ENCODE measurements at regions not wholly inside any gene's neighbourhood (a gene's known extent, or its start where the extent isn't known, plus 50 kb on each side); places are given as distances from the start of the nearest gene placed in this dataset.

GRCh38 chr22:27585141-27585540 is 216.4 kb downstream of the MN1 start:
- H3K4ac ChIP-seq (replicated peaks; ENCODE audit: insufficient read length, low read depth, low read length) = no peak overlapping the region
- H3K79me2 ChIP-seq (ENCODE audit: control insufficient read depth in 1 of 2, insufficient read depth in 2 of 2, low read length in 2 of 2) = no peaks in the 10 kb centered on the region
- H3K79me1 ChIP-seq (ENCODE audit: low read depth, low read length) = no peaks in the 10 kb centered on the region
- no peak overlapping the region for H2BK5ac ChIP-seq (ENCODE audit: low read depth, low read length)
- CTCF ChIA-PET (ENCODE audit: partially characterized antibody) = interaction anchor here (0.9 to 1.3 kb wide), 6 partner anchors 11 to 50 kb away, joined by 3 to 5 read pairs (median 3); no protein-coding TSS in a partner anchor
- no peak overlapping the region for H4K8ac ChIP-seq (ENCODE audit: extremely low read depth, insufficient read depth, low read length)
- H3K23ac ChIP-seq (ENCODE audit: insufficient read length) = no peak overlapping the region
- peaks cover 0 to 7% of the 10 kb centered on the region in 2 experiments for H4K20me1 ChIP-seq (replicated peaks in 1 of 2; ENCODE audit: control insufficient read depth in 1 of 2, insufficient read depth in 2 of 2, low read length in 2 of 2)
- H3K27ac ChIP-seq (ENCODE audit: low read depth, low read length) = no peak overlapping the region
- no peaks in the 10 kb centered on the region; a peak in 1 of 7 replicates for H3K4me1 ChIP-seq (replicated peaks in 1 of 4; ENCODE audit: control insufficient read depth in 3 of 4, insufficient read depth in 4 of 4, low read length in 3 of 4)
- H2AFZ ChIP-seq (ENCODE audit: low read length) = no peak overlapping the region
- no peak overlapping the region for H3K4me2 ChIP-seq (ENCODE audit: insufficient read depth in 1 of 2, low read depth in 2 of 2, low read length in 2 of 2)
- H3K9me3 ChIP-seq (ENCODE audit: insufficient read depth in 2 of 2, low read depth in 1 of 2, low read length in 1 of 2) = no peaks in the 10 kb centered on the region
- POLR2A ChIA-PET (ENCODE audit: partially characterized antibody) = interaction anchor here (1.0 kb wide), 1 partner anchor 82 kb away, joined by 3 read pairs; no protein-coding TSS in a partner anchor
- H2BK12ac ChIP-seq (ENCODE audit: low read depth, low read length) = no peak overlapping the region
- H3K23me2 ChIP-seq (ENCODE audit: low read depth, low read length) = peaks cover 8% of the 10 kb centered on the region; the same call in 1 of the 2 replicates
- no peak overlapping the region for H3K4me3 ChIP-seq (ENCODE audit: extremely low read depth in 1 of 4, insufficient read depth in 2 of 4, low read depth in 3 of 4, low read length in 4 of 4)
- no peak overlapping the region for H2BK120ac ChIP-seq (replicated peaks; ENCODE audit: low read depth, low read length)
- no peak overlapping the region for H3K18ac ChIP-seq (ENCODE audit: extremely low read depth, low read length)
- no peak overlapping the region for H2AK5ac ChIP-seq (ENCODE audit: low read depth, low read length)
- H2BK20ac ChIP-seq (ENCODE audit: low read length) = no peak overlapping the region
- H4K91ac ChIP-seq (replicated peaks; ENCODE audit: insufficient read length, low read length) = no peak overlapping the region
- H4K5ac ChIP-seq (ENCODE audit: insufficient read length, low read depth, low read length) = no peak overlapping the region
- FAIRE-seq = no peak
- no peak overlapping the region for H3K14ac ChIP-seq (ENCODE audit: insufficient read length)
- TF ChIP-seq POLR2AphosphoS5 (IDR thresholded peaks at IDR 0.05; ENCODE audit: low read depth, low read length) (no peak), SP1 (IDR thresholded peaks at IDR 0.05; ENCODE audit: low read depth, low read length) (no peak), SIX5 (IDR thresholded peaks at IDR 0.05; ENCODE audit: low read depth, low read length) (no peak), RAD21 (IDR thresholded peaks at IDR 0.05 in 1 of 2, conservative IDR thresholded peaks at IDR 0.05 in 1 of 2; ENCODE audit: low read depth in 2 of 2, low read length in 2 of 2) (peak in 1 of 2 experiments; percentile 21; a peak in 2 of 4 replicates)
- TF ChIP-seq, protein P1, sequence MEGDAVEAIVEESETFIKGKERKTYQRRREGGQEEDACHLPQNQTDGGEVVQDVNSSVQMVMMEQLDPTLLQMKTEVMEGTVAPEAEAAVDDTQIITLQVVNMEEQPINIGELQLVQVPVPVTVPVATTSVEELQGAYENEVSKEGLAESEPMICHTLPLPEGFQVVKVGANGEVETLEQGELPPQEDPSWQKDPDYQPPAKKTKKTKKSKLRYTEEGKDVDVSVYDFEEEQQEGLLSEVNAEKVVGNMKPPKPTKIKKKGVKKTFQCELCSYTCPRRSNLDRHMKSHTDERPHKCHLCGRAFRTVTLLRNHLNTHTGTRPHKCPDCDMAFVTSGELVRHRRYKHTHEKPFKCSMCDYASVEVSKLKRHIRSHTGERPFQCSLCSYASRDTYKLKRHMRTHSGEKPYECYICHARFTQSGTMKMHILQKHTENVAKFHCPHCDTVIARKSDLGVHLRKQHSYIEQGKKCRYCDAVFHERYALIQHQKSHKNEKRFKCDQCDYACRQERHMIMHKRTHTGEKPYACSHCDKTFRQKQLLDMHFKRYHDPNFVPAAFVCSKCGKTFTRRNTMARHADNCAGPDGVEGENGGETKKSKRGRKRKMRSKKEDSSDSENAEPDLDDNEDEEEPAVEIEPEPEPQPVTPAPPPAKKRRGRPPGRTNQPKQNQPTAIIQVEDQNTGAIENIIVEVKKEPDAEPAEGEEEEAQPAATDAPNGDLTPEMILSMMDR (IDR thresholded peaks at IDR 0.05; ENCODE audit: control extremely low read depth in 1 of 3, insufficient read depth in 1 of 3, low read depth in 1 of 3, low read length in 3 of 3) = 0 out of 4 replicates have a peak, but pooled peaks of 1 of the 3 experiments have one; percentile 5
- WGBS, 2 experiments (ENCODE audit: extremely low coverage in 1 of 2, insufficient coverage in 1 of 2, insufficient read length in 1 of 2, insufficient replicate concordance in 2 of 2, low coverage in 1 of 2, low lambda C conversion rate in 2 of 2, missing lambda C conversion rate in 1 of 2) = 92% methylated on average over 2 of the region's 2 CpGs; no CpG with 5 or more reads in 1 of the 2 experiments
- no peaks in the 10 kb centered on the region for H3K36me3 ChIP-seq (ENCODE audit: control insufficient read depth in 2 of 4, insufficient read depth in 4 of 4, low read length in 3 of 4)
- H3K9ac ChIP-seq (replicated peaks in 1 of 4; ENCODE audit: extremely low read depth in 1 of 4, low read depth in 3 of 4, low read length in 3 of 4) = no peak overlapping the region
- no peak overlapping the region for H2BK15ac ChIP-seq (ENCODE audit: low read length)
- no peaks in the 10 kb centered on the region; a peak in 1 of 7 replicates for H3K27me3 ChIP-seq (replicated peaks in 1 of 4; ENCODE audit: control insufficient read depth in 3 of 4, extremely low read depth in 1 of 4, insufficient read depth in 3 of 4, low read length in 3 of 4)
- no peak for DNase-seq (ENCODE audit: low read depth in 1 of 2, low spot score in 2 of 2)
- no peak overlapping the region for H3K56ac ChIP-seq (replicated peaks; ENCODE audit: insufficient read length, low read depth, low read length)

Measured in H1 (cell line).